H1 (cell line): ENCODE measurements at regions not wholly inside any gene's neighbourhood (a gene's known extent, or its start where the extent isn't known, plus 50 kb on each side); places are given as distances from the start of the nearest gene placed in this dataset.

Source experiments
- CTCF ChIA-PET: fragments of 300-600 bp; sonication (Branson Sonifier 250); formaldehyde crosslinking; loops from one replicate; lab custom pipeline; 2021; ENCODE audit not compliant: partially characterized antibody; lab: Charles Lee
- POLR2A ChIA-PET: fragments of 300-600 bp; sonication (Branson Sonifier 250); formaldehyde crosslinking; loops from one replicate; lab custom pipeline; 2021; ENCODE audit warnings: inconsistent platforms; ENCODE audit not compliant: partially characterized antibody; lab: Charles Lee
- DNase-seq, 2 experiments: peaks; one replicate each; pipeline versions ENCODE4 v3.0.0 to v3.0.0-alpha.2; 2010 to 2022; ENCODE audit warnings: low spot score in 2 of 2, low read depth in 1 of 2, mixed read lengths in 1 of 2
- FAIRE-seq: peaks from 2 replicates; lab custom pipeline; 2011; peaks lifted over from hg19 to GRCh38; lab: Jason Lieb, UNC
- H2AFZ ChIP-seq: 2 replicates; pipeline ENCODE4 v1.8.1; 2012; ENCODE audit warnings: low read length, inconsistent platforms
- H2AK5ac ChIP-seq: 2 replicates; pipeline ENCODE4 v1.6.1; 2013; ENCODE audit warnings: low read depth, low read length
- H2BK120ac ChIP-seq: replicated peaks from 2 replicates; pipeline ENCODE3; 2013; ENCODE audit warnings: low read depth, low read length, inconsistent platforms
- H2BK12ac ChIP-seq: 2 replicates; pipeline ENCODE4 v1.6.1; 2013; ENCODE audit warnings: low read depth, low read length
- H2BK15ac ChIP-seq: 2 replicates; pipeline ENCODE4 v1.6.1; 2013; ENCODE audit warnings: low read length
- H2BK20ac ChIP-seq: 2 replicates; pipeline ENCODE4 v1.6.1; 2013; ENCODE audit warnings: low read length
- H2BK5ac ChIP-seq: 2 replicates; pipeline ENCODE4 v1.6.1; 2013; ENCODE audit warnings: low read depth, low read length
- H3K14ac ChIP-seq: 2 replicates; pipeline ENCODE4 v1.6.1; 2013; ENCODE audit warnings: inconsistent platforms; ENCODE audit not compliant: insufficient read length
- H3K18ac ChIP-seq: 2 replicates; pipeline ENCODE4 v1.6.1; 2013; ENCODE audit warnings: low read length; ENCODE audit errors: extremely low read depth
- H3K23ac ChIP-seq: 2 replicates; pipeline ENCODE4 v1.6.1; 2013; ENCODE audit warnings: inconsistent platforms; ENCODE audit not compliant: insufficient read length
- H3K23me2 ChIP-seq: 2 replicates; pipeline ENCODE4 v1.6.1; 2013; ENCODE audit warnings: low read depth, low read length
- H3K27ac ChIP-seq: 2 replicates; pipeline ENCODE4 v1.6.1; 2011; ENCODE audit warnings: low read depth, low read length, inconsistent platforms
- H3K27me3 ChIP-seq, 4 experiments: replicated peaks in 1 of 4; 1 replicate in 1 of 4; 2 replicates in 3 of 4; pipeline versions ENCODE4 v1.6.1 to v1.8.1; 2011 to 2013; ENCODE audit warnings: low read length in 3 of 4, mild to moderate bottlenecking in 3 of 4, inconsistent platforms in 2 of 4, mixed read lengths in 2 of 4, moderate library complexity in 1 of 4; ENCODE audit not compliant: control insufficient read depth in 3 of 4, insufficient read depth in 3 of 4; ENCODE audit errors: extremely low read depth in 1 of 4
- H3K36me3 ChIP-seq, 4 experiments: 2 replicates each; pipeline versions ENCODE4 v1.6.1 to v1.8.1; 2011 to 2013; ENCODE audit warnings: mild to moderate bottlenecking in 4 of 4, low read length in 3 of 4, moderate library complexity in 2 of 4, control low read depth in 1 of 4, inconsistent platforms in 1 of 4; ENCODE audit not compliant: insufficient read depth in 4 of 4, control insufficient read depth in 2 of 4
- H3K4ac ChIP-seq: replicated peaks from 2 replicates; pipeline ENCODE3; 2013; ENCODE audit warnings: low read length, low read depth, mixed read lengths, inconsistent platforms; ENCODE audit not compliant: insufficient read length
- H3K4me1 ChIP-seq, 4 experiments: replicated peaks in 1 of 4; 1 replicate in 1 of 4; 2 replicates in 3 of 4; pipeline versions ENCODE4 v1.6.1 to v1.8.1; 2011 to 2013; ENCODE audit warnings: low read length in 3 of 4, inconsistent platforms in 2 of 4, mixed read lengths in 1 of 4; ENCODE audit not compliant: insufficient read depth in 4 of 4, control insufficient read depth in 3 of 4
- H3K4me2 ChIP-seq, 2 experiments: 2 replicates each; pipeline versions ENCODE4 v1.6.1 to v1.8.1; 2011 to 2013; ENCODE audit warnings: low read depth in 2 of 2, low read length in 2 of 2, control low read depth in 1 of 2, inconsistent platforms in 1 of 2, mild to moderate bottlenecking in 1 of 2; ENCODE audit not compliant: insufficient read depth in 1 of 2
- H3K4me3 ChIP-seq, 4 experiments: fragments of 200-600, 300-600 bp in 1 of 4; sonication (generic), shearing (Covaris generic), sonication (Bioruptor Twin) in 1 of 4; 2 replicates each; pipeline versions ENCODE4 v1.5.1 to v1.8.1; 2011 to 2016; ENCODE audit warnings: low read length in 4 of 4, low read depth in 3 of 4, control low read depth in 2 of 4, inconsistent platforms in 2 of 4, mild to moderate bottlenecking in 2 of 4, mixed read lengths in 1 of 4, moderate library complexity in 1 of 4; ENCODE audit not compliant: insufficient read depth in 2 of 4; ENCODE audit errors: extremely low read depth in 1 of 4
- H3K56ac ChIP-seq: replicated peaks from 2 replicates; pipeline ENCODE3; 2013; ENCODE audit warnings: low read depth, mild to moderate bottlenecking, mixed read lengths, low read length, inconsistent platforms; ENCODE audit not compliant: insufficient read length
- H3K79me1 ChIP-seq: 2 replicates; pipeline ENCODE4 v1.6.1; 2013; ENCODE audit warnings: low read depth, low read length, control low read depth
- H3K79me2 ChIP-seq, 2 experiments: 2 replicates each; pipeline versions ENCODE4 v1.6.1 to v1.8.1; 2012 to 2013; ENCODE audit warnings: low read length in 2 of 2, mild to moderate bottlenecking in 2 of 2, inconsistent platforms in 1 of 2; ENCODE audit not compliant: insufficient read depth in 2 of 2, control insufficient read depth in 1 of 2
- H3K9ac ChIP-seq, 4 experiments: replicated peaks in 1 of 4; 1 replicate in 1 of 4; 2 replicates in 3 of 4; pipeline versions ENCODE4 v1.6.1 to v1.8.1; 2011 to 2013; ENCODE audit warnings: low read depth in 3 of 4, low read length in 3 of 4, control low read depth in 2 of 4, mild to moderate bottlenecking in 2 of 4, moderate library complexity in 2 of 4, inconsistent platforms in 1 of 4; ENCODE audit errors: extremely low read depth in 1 of 4
- H3K9me3 ChIP-seq, 2 experiments: 2 replicates each; pipeline versions ENCODE4 v1.6.1 to v1.8.1; 2012 to 2013; ENCODE audit warnings: mild to moderate bottlenecking in 2 of 2, moderate library complexity in 2 of 2, control low read depth in 1 of 2, inconsistent platforms in 1 of 2, low read depth in 1 of 2, low read length in 1 of 2, mixed read lengths in 1 of 2; ENCODE audit not compliant: insufficient read depth in 2 of 2
- H4K20me1 ChIP-seq, 2 experiments: replicated peaks in 1 of 2; 2 replicates each; pipeline versions ENCODE3 to v1.8.1; 2011 to 2013; ENCODE audit warnings: inconsistent platforms in 2 of 2, low read length in 2 of 2, mild to moderate bottlenecking in 1 of 2; ENCODE audit not compliant: insufficient read depth in 2 of 2, control insufficient read depth in 1 of 2
- H4K5ac ChIP-seq: 2 replicates; pipeline ENCODE4 v1.6.1; 2013; ENCODE audit warnings: low read length, low read depth, mixed read lengths, inconsistent platforms; ENCODE audit not compliant: insufficient read length
- H4K8ac ChIP-seq: 2 replicates; pipeline ENCODE4 v1.8.0; 2013; ENCODE audit warnings: mild to moderate bottlenecking, moderate library complexity, low read length, inconsistent platforms; ENCODE audit not compliant: insufficient read depth; ENCODE audit errors: extremely low read depth
- H4K91ac ChIP-seq: replicated peaks from 2 replicates; pipeline ENCODE3; 2013; ENCODE audit warnings: low read length, mixed read lengths, inconsistent platforms; ENCODE audit not compliant: insufficient read length
- ASH2L ChIP-seq: fragments of 200-600, 300-600 bp; sonication (generic); IDR thresholded peaks from one replicate; pipeline ENCODE4 v1.7.1; 2017; ENCODE audit warnings: low read length
- CHD2 ChIP-seq: IDR thresholded peaks from 2 replicates; pipeline ENCODE4 v1.6.1; 2012; ENCODE audit warnings: low read length, improper control_type of control experiment
- CTBP2 ChIP-seq: IDR thresholded peaks from 2 replicates; pipeline ENCODE4 v1.7.0; 2011; ENCODE audit warnings: borderline replicate concordance, mild to moderate bottlenecking, moderate library complexity, mixed read lengths, low read length; ENCODE audit not compliant: insufficient read depth, insufficient read length
- EGR1 ChIP-seq: IDR thresholded peaks from 2 replicates; pipeline ENCODE4 v1.6.1; 2011; ENCODE audit warnings: low read depth, low read length, borderline replicate concordance
- EP300 ChIP-seq, 2 experiments: IDR thresholded peaks; 1 replicate in 1 of 2; 2 replicates in 1 of 2; pipeline ENCODE4 v1.6.1; 2011 to 2012; ENCODE audit warnings: low read depth in 2 of 2, low read length in 2 of 2, mild to moderate bottlenecking in 2 of 2, borderline replicate concordance in 1 of 2, inconsistent platforms in 1 of 2, moderate library complexity in 1 of 2
- JUND ChIP-seq: IDR thresholded peaks from 2 replicates; pipeline ENCODE4 v1.6.1; 2011; ENCODE audit warnings: mild to moderate bottlenecking, improper control_type of control experiment, low read length
- NANOG ChIP-seq: IDR thresholded peaks from 2 replicates; pipeline ENCODE4 v1.6.1; 2011; ENCODE audit warnings: low read length, low read depth, mild to moderate bottlenecking, inconsistent platforms; ENCODE audit not compliant: insufficient read depth, poor library complexity, severe bottlenecking
- RFX5 ChIP-seq: IDR thresholded peaks from 2 replicates; pipeline ENCODE4 v1.6.1; 2011; ENCODE audit warnings: low read depth, low read length, improper control_type of control experiment, borderline replicate concordance
- SIN3A ChIP-seq, 2 experiments: IDR thresholded peaks in 1 of 2; conservative IDR thresholded peaks in 1 of 2; 2 replicates each; pipeline ENCODE4 v1.6.1; 2011 to 2012; ENCODE audit warnings: low read length in 2 of 2, improper control_type of control experiment in 1 of 2, low read depth in 1 of 2, mild to moderate bottlenecking in 1 of 2
- SIRT6 ChIP-seq: IDR thresholded peaks from one replicate; pipeline ENCODE4 v1.7.1; 2012; ENCODE audit warnings: low read length, inconsistent platforms
- SP1 ChIP-seq: IDR thresholded peaks from 2 replicates; pipeline ENCODE4 v1.6.1; 2011; ENCODE audit warnings: low read depth, low read length
- SUZ12 ChIP-seq: fragments of 200-600 bp; sonication (generic); IDR thresholded peaks from 2 replicates; pipeline ENCODE4 v1.6.1; 2012; ENCODE audit warnings: mild to moderate bottlenecking, inconsistent platforms, low read length, moderate library complexity, mixed read lengths
- TAF1 ChIP-seq: IDR thresholded peaks from 2 replicates; pipeline ENCODE4 v1.6.1; 2011; ENCODE audit warnings: mild to moderate bottlenecking, low read depth, low read length
- TAF7 ChIP-seq: optimal IDR thresholded peaks from 2 replicates; pipeline ENCODE3; 2011; ENCODE audit warnings: low read depth, mild to moderate bottlenecking, inconsistent platforms, low read length, moderate library complexity, borderline replicate concordance
- TCF12 ChIP-seq: IDR thresholded peaks from 2 replicates; pipeline ENCODE4 v1.6.1; 2011; ENCODE audit warnings: low read depth, mild to moderate bottlenecking, low read length
- WGBS, 2 experiments: shearing (Covaris generic) in 1 of 2; methylation state at CpG; one replicate each; pipeline versions ENCODE4 v1.1.6 to v1.1.7; 2013 to 2015; ENCODE audit warnings: low lambda C conversion rate in 2 of 2, mixed read lengths in 2 of 2, inconsistent platforms in 1 of 2, low coverage in 1 of 2, missing lambda C conversion rate in 1 of 2; ENCODE audit not compliant: insufficient replicate concordance in 2 of 2, insufficient coverage in 1 of 2, insufficient read length in 1 of 2; ENCODE audit errors: extremely low coverage in 1 of 2, missing lambda C conversion rate in 1 of 2; 5-methylcytosine and 5-hydroxymethylcytosine counted together

- H3K4me2 ChIP-seq = no peak overlapping the region
- H3K23me2 ChIP-seq = no peaks in the 10 kb centered on the region
- H3K23ac ChIP-seq = no peak overlapping the region
- no peak overlapping the region for H4K91ac ChIP-seq
- no peaks in the 10 kb centered on the region for H3K79me2 ChIP-seq
- no peak overlapping the region for H3K18ac ChIP-seq
- H4K20me1 ChIP-seq = no peaks in the 10 kb centered on the region
- H2BK15ac ChIP-seq = no peak overlapping the region
- H4K5ac ChIP-seq = no peak overlapping the region
- POLR2A ChIA-PET = no interaction called here
- peaks cover 3 to 7% of the 10 kb centered on the region in 2 experiments; a peak in 1 of 4 replicates for H3K9me3 ChIP-seq
- no peaks in the 10 kb centered on the region; the same call in 1 of the 2 replicates for H3K79me1 ChIP-seq
- no peak overlapping the region for H2AFZ ChIP-seq
- no peak overlapping the region for H3K56ac ChIP-seq
- no peak overlapping the region for H3K27ac ChIP-seq
- H2BK12ac ChIP-seq = no peak overlapping the region
- no peak overlapping the region for H3K4me3 ChIP-seq
- CTCF ChIA-PET = interaction anchor here (0.8 to 4.1 kb wide), 9 partner anchors 9 to 357 kb away, joined by 3 to 21 read pairs (median 6); no protein-coding TSS in a partner anchor
- no peak overlapping the region for H2BK5ac ChIP-seq
- H3K4ac ChIP-seq = no peak overlapping the region
- DNase-seq = peak in 1 of 2 experiments; percentile 32
- no peak overlapping the region for H3K14ac ChIP-seq
- no peak overlapping the region; the same call in 1 of the 2 replicates for H4K8ac ChIP-seq
- 76% methylated on average over 7 of the region's 7 CpGs; no CpG with 5 or more reads in 1 of the 2 experiments for WGBS, 2 experiments
- H3K9ac ChIP-seq = no peak overlapping the region
- no peaks in the 10 kb centered on the region for H3K27me3 ChIP-seq
- H2BK120ac ChIP-seq = no peak overlapping the region
- no peak for FAIRE-seq
- TF ChIP-seq EP300 (IDR thresholded peaks at IDR 0.05; ENCODE audit: borderline replicate concordance in 1 of 2, low read depth in 2 of 2, low read length in 2 of 2) (no peak), NANOG (no peak), TAF1 (no peak), CHD2 (no peak), JUND (no peak), SIN3A (conservative IDR thresholded peaks at IDR 0.05 in 1 of 2, IDR thresholded peaks at IDR 0.05 in 1 of 2; ENCODE audit: low read depth in 1 of 2, low read length in 2 of 2) (no peak), TAF7 (no peak), RFX5 (no peak), TCF12 (no peak), ASH2L (no peak), EGR1 (no peak), SP1 (no peak), SIRT6 (no peak), CTBP2 (no peak), SUZ12 (no peak)
- no peak overlapping the region for H2AK5ac ChIP-seq
- H2BK20ac ChIP-seq = no peak overlapping the region
- no peaks in the 10 kb centered on the region for H3K36me3 ChIP-seq
- H3K4me1 ChIP-seq = no peaks in the 10 kb centered on the region
These were observed 157.6 kb upstream of the RPS6KA2 start for GRCh38 chr6:166784691-166785090.
